Ishikawa (cell line): ENCODE measurements at regions not wholly inside any gene's neighbourhood (a gene's known extent, or its start where the extent isn't known, plus 50 kb on each side); places are given as distances from the start of the nearest gene placed in this dataset.

Experiments
- EGR1 ChIP-seq: IDR thresholded peaks from 2 replicates; pipeline ENCODE4 v1.6.1; 2012
- EP300 ChIP-seq: IDR thresholded peaks from 2 replicates; pipeline ENCODE4 v1.6.1; 2012; ENCODE audit warnings: borderline replicate concordance
- MAX ChIP-seq: IDR thresholded peaks from 2 replicates; pipeline ENCODE4 v1.6.1; 2012
- NFIC ChIP-seq: IDR thresholded peaks from 2 replicates; pipeline ENCODE4 v1.6.1; 2012
- REST ChIP-seq: IDR thresholded peaks from 2 replicates; pipeline ENCODE4 v1.6.1; 2012; ENCODE audit warnings: low read depth, mild to moderate bottlenecking
- TAF1 ChIP-seq: IDR thresholded peaks from 2 replicates; pipeline ENCODE4 v1.6.1; 2012; ENCODE audit warnings: low read depth, mild to moderate bottlenecking
- TCF12 ChIP-seq: IDR thresholded peaks from 2 replicates; pipeline ENCODE4 v1.6.1; 2012; ENCODE audit warnings: low read depth
- TEAD4 ChIP-seq: IDR thresholded peaks from 2 replicates; pipeline ENCODE4 v1.6.1; 2012

- no peak for TF ChIP-seq MAX
- TF ChIP-seq EP300, result no peak
- no peak for TF ChIP-seq EGR1
- no peak for TF ChIP-seq TAF1
- TF ChIP-seq REST, result no peak
- no peak for TF ChIP-seq TCF12
- TF ChIP-seq TEAD4, result no peak
- no peak for TF ChIP-seq NFIC
Observed at GRCh38 chr1:69138172-69138571, 429.6 kb upstream of the LRRC7 start.
